ENCODE measurements at regions not wholly inside any gene's neighbourhood (a gene's known extent, or its start where the extent isn't known, plus 50 kb on each side); places are given as distances from the start of the nearest gene placed in this dataset.

- Mint-ChIP-seq H3K4me1 (ENCODE audit: low read depth) (no peaks in the 10 kb centered on the region), H3K36me3 (ENCODE audit: low read depth) (no peaks in the 10 kb centered on the region), H3K27me3 (ENCODE audit: low read depth) (no peaks in the 10 kb centered on the region), H3K27ac (no peak overlapping the region), H3K4me3 (no peak overlapping the region), H3K9me3 (no peaks in the 10 kb centered on the region)
- DNase-seq (ENCODE audit: low spot score): no peak
Observed at GRCh38 chr5:165152058-165152457, 1646.6 kb downstream of the MAT2B start.

- no peak for DNase-seq (ENCODE audit: low spot score)
- no peaks in the 10 kb centered on the region for H3K36me3 Mint-ChIP-seq (ENCODE audit: low read depth)
- H3K9me3 Mint-ChIP-seq: peaks cover 21% of the 10 kb centered on the region
- H3K4me1 Mint-ChIP-seq (ENCODE audit: low read depth): no peaks in the 10 kb centered on the region
- H3K27ac Mint-ChIP-seq: no peak overlapping the region
- H3K4me3 Mint-ChIP-seq: no peak overlapping the region
- no peaks in the 10 kb centered on the region for H3K27me3 Mint-ChIP-seq (ENCODE audit: low read depth)
Observed at GRCh38 chr5:165157219-165157618, 1651.8 kb downstream of the MAT2B start.

- Mint-ChIP-seq H3K27ac (no peak overlapping the region), H3K4me3 (no peak overlapping the region), H3K9me3 (peaks cover 31% of the 10 kb centered on the region), H3K4me1 (ENCODE audit: low read depth) (no peaks in the 10 kb centered on the region), H3K36me3 (ENCODE audit: low read depth) (no peaks in the 10 kb centered on the region), H3K27me3 (ENCODE audit: low read depth) (no peaks in the 10 kb centered on the region)
- no peak for DNase-seq (ENCODE audit: low spot score)
Observed at GRCh38 chr5:165161204-165161603, 1655.8 kb downstream of the MAT2B start.

GRCh38 chr5:165163861-165164260, 1658.4 kb downstream of the MAT2B start:
- Mint-ChIP-seq H3K27me3 (ENCODE audit: low read depth) (no peaks in the 10 kb centered on the region), H3K9me3 (peaks cover 24% of the 10 kb centered on the region), H3K36me3 (ENCODE audit: low read depth) (no peaks in the 10 kb centered on the region), H3K4me3 (no peak overlapping the region), H3K27ac (no peak overlapping the region), H3K4me1 (ENCODE audit: low read depth) (no peaks in the 10 kb centered on the region)
- no peak for DNase-seq (ENCODE audit: low spot score)

GRCh38 chr5:165173651-165174050, 1668.2 kb downstream of the MAT2B start:
- H3K9me3 Mint-ChIP-seq: peaks cover 12% of the 10 kb centered on the region
- H3K4me1 Mint-ChIP-seq (ENCODE audit: low read depth): no peaks in the 10 kb centered on the region
- DNase-seq (ENCODE audit: low spot score): no peak
- no peaks in the 10 kb centered on the region for H3K27me3 Mint-ChIP-seq (ENCODE audit: low read depth)
- no peak overlapping the region for H3K27ac Mint-ChIP-seq
- H3K4me3 Mint-ChIP-seq: no peak overlapping the region
- no peaks in the 10 kb centered on the region for H3K36me3 Mint-ChIP-seq (ENCODE audit: low read depth)

GRCh38 chr5:165175041-165175440, 1669.6 kb downstream of the MAT2B start:
- Mint-ChIP-seq H3K4me3 (no peak overlapping the region), H3K36me3 (ENCODE audit: low read depth) (no peaks in the 10 kb centered on the region), H3K27me3 (ENCODE audit: low read depth) (no peaks in the 10 kb centered on the region), H3K4me1 (ENCODE audit: low read depth) (no peaks in the 10 kb centered on the region), H3K9me3 (peaks cover 14% of the 10 kb centered on the region), H3K27ac (no peak overlapping the region)
- DNase-seq (ENCODE audit: low spot score): no peak

GRCh38 chr5:165184183-165184582, 1678.8 kb downstream of the MAT2B start:
- DNase-seq (ENCODE audit: low spot score): no peak
- no peak overlapping the region for H3K4me3 Mint-ChIP-seq
- H3K4me1 Mint-ChIP-seq (ENCODE audit: low read depth): no peaks in the 10 kb centered on the region
- H3K9me3 Mint-ChIP-seq: peaks cover 35% of the 10 kb centered on the region
- no peak overlapping the region for H3K27ac Mint-ChIP-seq
- H3K36me3 Mint-ChIP-seq (ENCODE audit: low read depth): no peaks in the 10 kb centered on the region
- no peaks in the 10 kb centered on the region for H3K27me3 Mint-ChIP-seq (ENCODE audit: low read depth)

- H3K27me3 Mint-ChIP-seq (ENCODE audit: low read depth): no peaks in the 10 kb centered on the region
- H3K27ac Mint-ChIP-seq: no peak overlapping the region
- H3K9me3 Mint-ChIP-seq: peaks cover 27% of the 10 kb centered on the region
- no peak overlapping the region for H3K4me3 Mint-ChIP-seq
- no peak for DNase-seq (ENCODE audit: low spot score)
- no peaks in the 10 kb centered on the region for H3K36me3 Mint-ChIP-seq (ENCODE audit: low read depth)
- no peaks in the 10 kb centered on the region for H3K4me1 Mint-ChIP-seq (ENCODE audit: low read depth)
Observed at GRCh38 chr5:165185716-165186115, 1680.3 kb downstream of the MAT2B start.

- no peaks in the 10 kb centered on the region for H3K4me1 Mint-ChIP-seq (ENCODE audit: low read depth)
- DNase-seq (ENCODE audit: low spot score): no peak
- H3K36me3 Mint-ChIP-seq (ENCODE audit: low read depth): no peaks in the 10 kb centered on the region
- no peak overlapping the region for H3K4me3 Mint-ChIP-seq
- no peaks in the 10 kb centered on the region for H3K27me3 Mint-ChIP-seq (ENCODE audit: low read depth)
- H3K27ac Mint-ChIP-seq: no peak overlapping the region
- H3K9me3 Mint-ChIP-seq: peaks cover 27% of the 10 kb centered on the region
Observed at GRCh38 chr5:165187815-165188214, 1682.4 kb downstream of the MAT2B start.

GRCh38 chr5:165188556-165189175, 1683.2 kb downstream of the MAT2B start:
- Mint-ChIP-seq H3K4me3 (no peak overlapping the region), H3K4me1 (ENCODE audit: low read depth) (no peaks in the 10 kb centered on the region), H3K27me3 (ENCODE audit: low read depth) (no peaks in the 10 kb centered on the region), H3K9me3 (peaks cover 25% of the 10 kb centered on the region), H3K27ac (no peak overlapping the region), H3K36me3 (ENCODE audit: low read depth) (no peaks in the 10 kb centered on the region)
- DNase-seq (ENCODE audit: low spot score): no peak

GRCh38 chr5:165196961-165197360, 1691.5 kb downstream of the MAT2B start:
- H3K9me3 Mint-ChIP-seq: peaks cover 3% of the 10 kb centered on the region

GRCh38 chr5:165201369-165201768, 1696.0 kb downstream of the MAT2B start:
- Mint-ChIP-seq H3K4me3 (no peak overlapping the region), H3K36me3 (ENCODE audit: low read depth) (no peaks in the 10 kb centered on the region), H3K9me3 (no peaks in the 10 kb centered on the region), H3K27me3 (ENCODE audit: low read depth) (no peaks in the 10 kb centered on the region), H3K27ac (no peak overlapping the region), H3K4me1 (ENCODE audit: low read depth) (no peaks in the 10 kb centered on the region)
- DNase-seq (ENCODE audit: low spot score): no peak

More at GRCh38 chr5:165196961-165197360, 1691.5 kb downstream of the MAT2B start:
- no peaks in the 10 kb centered on the region for H3K36me3 Mint-ChIP-seq (ENCODE audit: low read depth)
- DNase-seq (ENCODE audit: low spot score): no peak
- H3K4me3 Mint-ChIP-seq: no peak overlapping the region
- H3K27me3 Mint-ChIP-seq (ENCODE audit: low read depth): no peaks in the 10 kb centered on the region
- H3K4me1 Mint-ChIP-seq (ENCODE audit: low read depth): no peaks in the 10 kb centered on the region
- no peak overlapping the region for H3K27ac Mint-ChIP-seq

GRCh38 chr5:165201771-165202518, 1696.5 kb downstream of the MAT2B start:
- no peaks in the 10 kb centered on the region for H3K4me1 Mint-ChIP-seq (ENCODE audit: low read depth)
- no peak for DNase-seq (ENCODE audit: low spot score)

GRCh38 chr5:165202519-165202910, 1697.1 kb downstream of the MAT2B start:
- Mint-ChIP-seq H3K9me3 (no peaks in the 10 kb centered on the region), H3K27ac (no peak overlapping the region), H3K4me1 (ENCODE audit: low read depth) (no peaks in the 10 kb centered on the region), H3K27me3 (ENCODE audit: low read depth) (no peaks in the 10 kb centered on the region), H3K4me3 (no peak overlapping the region), H3K36me3 (ENCODE audit: low read depth) (no peaks in the 10 kb centered on the region)
- DNase-seq (ENCODE audit: low spot score): no peak

More at GRCh38 chr5:165201771-165202518, 1696.5 kb downstream of the MAT2B start:
- Mint-ChIP-seq H3K27ac (no peak overlapping the region), H3K9me3 (no peaks in the 10 kb centered on the region), H3K27me3 (ENCODE audit: low read depth) (no peaks in the 10 kb centered on the region), H3K36me3 (ENCODE audit: low read depth) (no peaks in the 10 kb centered on the region), H3K4me3 (no peak overlapping the region)
